Gastroesophageal sphincter (tissue), 4 donors: ENCODE measurements at regions not wholly inside any gene's neighbourhood (a gene's known extent, or its start where the extent isn't known, plus 50 kb on each side); places are given as distances from the start of the nearest gene placed in this dataset.
A peak's percentile ranks its signal among the peaks of the same experiment; 100 is the strongest.

Experiments used
- ATAC-seq: fragments of 150-250 bp; one replicate; pipeline ENCODE4 v1.9.1; 2016; ENCODE audit warnings: mild to moderate bottlenecking, moderate library complexity
- H3K27ac ChIP-seq, 4 donors: fragments of 200-600 bp; sonication (generic) in 3 of 4; 1 replicate in 3 of 4; 2 replicates in 1 of 4; pipeline ENCODE4 v1.5.1; 2016 to 2019
- H3K27me3 ChIP-seq: fragments of 200-600 bp; sonication (generic); one replicate; pipeline ENCODE4 v1.5.1; 2019
- H3K36me3 ChIP-seq, 2 donors: fragments of 200-600 bp; sonication (generic); one replicate each; pipeline ENCODE4 v1.5.1; 2019; ENCODE audit warnings: control low read depth in 1 of 2
- H3K4me1 ChIP-seq, 3 donors: fragments of 200-600 bp; sonication (generic); 1 replicate in 2 of 3; 2 replicates in 1 of 3; pipeline ENCODE4 v1.5.1; 2016 to 2019; ENCODE audit warnings: control low read depth in 2 of 3
- H3K4me3 ChIP-seq, 2 donors: fragments of 200-600 bp; sonication (generic); one replicate each; pipeline ENCODE4 v1.5.1; 2019; ENCODE audit warnings: mild to moderate bottlenecking in 1 of 2, moderate library complexity in 1 of 2
- H3K9me3 ChIP-seq, 3 donors: fragments of 200-600 bp; sonication (generic); one replicate each; pipeline ENCODE4 v1.5.1; 2017 to 2019; ENCODE audit warnings: control low read depth in 2 of 3
- EP300 ChIP-seq: sonication (generic); formaldehyde crosslinking; IDR thresholded peaks from one replicate; pipeline ENCODE4 v1.6.1; 2017; ENCODE audit warnings: antibody characterized with exemption, mild to moderate bottlenecking
- POLR2A ChIP-seq, 2 donors: fragments of 450-650 bp; IDR thresholded peaks; one replicate each; pipeline ENCODE4 v1.6.1; 2017; ENCODE audit warnings: antibody characterized with exemption in 2 of 2, mild to moderate bottlenecking in 2 of 2, moderate library complexity in 1 of 2
- POLR2AphosphoS5 ChIP-seq: sonication (generic); formaldehyde crosslinking; IDR thresholded peaks from one replicate; pipeline ENCODE4 v1.6.1; 2017; ENCODE audit warnings: antibody characterized with exemption
- WGBS, 2 donors: methylation state at CpG; one replicate each; pipeline ENCODE4 v1.1.5; 2018; ENCODE audit warnings: low coverage in 1 of 2; 5-methylcytosine and 5-hydroxymethylcytosine counted together
- TF ChIP-seq, protein P1 (sequence below), 4 experiments: fragments of 200-600 bp in 2 of 4; fragments of 450-650 bp in 2 of 4; sonication (generic) in 1 of 4; IDR thresholded peaks; one replicate each; pipeline ENCODE4 v1.5.1; 2017 to 2019; ENCODE audit warnings: antibody characterized with exemption in 4 of 4, mild to moderate bottlenecking in 2 of 4, moderate library complexity in 2 of 4

DNA sequence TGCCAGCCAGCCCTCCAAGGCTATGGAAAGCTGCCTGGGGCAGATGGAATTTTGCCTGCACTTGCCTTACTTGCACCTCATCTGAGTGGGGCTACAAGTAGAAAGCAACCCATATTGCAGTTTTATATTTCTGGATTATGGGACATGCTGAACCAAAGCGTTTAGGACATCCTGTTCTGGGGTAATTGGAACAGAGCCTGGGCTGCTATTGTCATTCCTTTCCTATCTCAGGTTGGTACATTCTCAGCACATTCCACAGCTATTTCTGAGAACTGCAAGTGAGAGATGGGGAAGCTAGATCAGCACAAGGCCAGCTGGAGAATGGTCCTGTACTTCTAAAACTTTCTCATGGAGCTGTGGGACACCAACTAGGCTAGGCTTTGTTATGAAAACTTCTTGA, 713.8 kb downstream of the KCNT2 start:
- H3K4me1 ChIP-seq: no peaks in the 10 kb centered on the region
- no peaks in the 10 kb centered on the region for H3K9me3 ChIP-seq
- ATAC-seq: peak; percentile 41
- no peak overlapping the region for H3K27ac ChIP-seq
- no peaks in the 10 kb centered on the region for H3K27me3 ChIP-seq
- WGBS, 2 donors: 43% methylated on average over 1 of the region's 1 CpG; no CpG with 5 or more reads in 1 of the 2 donors
- H3K36me3 ChIP-seq: no peaks in the 10 kb centered on the region
- TF ChIP-seq POLR2AphosphoS5 (no peak), EP300 (no peak), POLR2A (IDR thresholded peaks at IDR 0.05) (no peak)
- TF ChIP-seq, protein P1, sequence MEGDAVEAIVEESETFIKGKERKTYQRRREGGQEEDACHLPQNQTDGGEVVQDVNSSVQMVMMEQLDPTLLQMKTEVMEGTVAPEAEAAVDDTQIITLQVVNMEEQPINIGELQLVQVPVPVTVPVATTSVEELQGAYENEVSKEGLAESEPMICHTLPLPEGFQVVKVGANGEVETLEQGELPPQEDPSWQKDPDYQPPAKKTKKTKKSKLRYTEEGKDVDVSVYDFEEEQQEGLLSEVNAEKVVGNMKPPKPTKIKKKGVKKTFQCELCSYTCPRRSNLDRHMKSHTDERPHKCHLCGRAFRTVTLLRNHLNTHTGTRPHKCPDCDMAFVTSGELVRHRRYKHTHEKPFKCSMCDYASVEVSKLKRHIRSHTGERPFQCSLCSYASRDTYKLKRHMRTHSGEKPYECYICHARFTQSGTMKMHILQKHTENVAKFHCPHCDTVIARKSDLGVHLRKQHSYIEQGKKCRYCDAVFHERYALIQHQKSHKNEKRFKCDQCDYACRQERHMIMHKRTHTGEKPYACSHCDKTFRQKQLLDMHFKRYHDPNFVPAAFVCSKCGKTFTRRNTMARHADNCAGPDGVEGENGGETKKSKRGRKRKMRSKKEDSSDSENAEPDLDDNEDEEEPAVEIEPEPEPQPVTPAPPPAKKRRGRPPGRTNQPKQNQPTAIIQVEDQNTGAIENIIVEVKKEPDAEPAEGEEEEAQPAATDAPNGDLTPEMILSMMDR (IDR thresholded peaks at IDR 0.05): no peak
- H3K4me3 ChIP-seq: no peak overlapping the region

DNA sequence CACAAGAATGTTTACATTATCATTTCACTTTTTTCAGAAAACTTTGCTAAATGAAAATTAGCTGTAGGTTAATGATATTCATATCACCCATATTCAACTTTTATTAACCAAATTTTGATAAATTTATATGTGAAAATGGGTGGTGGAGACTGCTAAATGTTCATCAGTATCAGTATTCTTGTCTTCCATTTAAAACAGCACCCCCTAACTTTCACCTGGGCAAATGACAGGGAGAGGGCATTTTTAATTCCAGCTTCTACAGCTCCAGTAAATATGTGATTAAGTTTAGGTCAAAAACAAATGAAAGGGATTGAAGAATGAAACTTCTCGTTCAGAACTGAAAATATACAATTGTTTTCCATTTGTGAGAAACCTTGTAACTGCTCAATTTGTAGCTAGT, 722.2 kb downstream of the KCNT2 start:
- H3K4me3 ChIP-seq: no peak overlapping the region
- no peak for ATAC-seq
- TF ChIP-seq EP300: no peak
- no peak for TF ChIP-seq POLR2AphosphoS5
- no peak for TF ChIP-seq POLR2A (IDR thresholded peaks at IDR 0.05)
- TF ChIP-seq, protein P1 (IDR thresholded peaks at IDR 0.05): no peak
- WGBS, 2 donors: 65 to 83% methylated on average over 1 of the region's 1 CpG
- no peaks in the 10 kb centered on the region for H3K9me3 ChIP-seq
- no peaks in the 10 kb centered on the region for H3K36me3 ChIP-seq
- no peaks in the 10 kb centered on the region for H3K4me1 ChIP-seq
- no peaks in the 10 kb centered on the region for H3K27me3 ChIP-seq
- no peak overlapping the region for H3K27ac ChIP-seq

DNA sequence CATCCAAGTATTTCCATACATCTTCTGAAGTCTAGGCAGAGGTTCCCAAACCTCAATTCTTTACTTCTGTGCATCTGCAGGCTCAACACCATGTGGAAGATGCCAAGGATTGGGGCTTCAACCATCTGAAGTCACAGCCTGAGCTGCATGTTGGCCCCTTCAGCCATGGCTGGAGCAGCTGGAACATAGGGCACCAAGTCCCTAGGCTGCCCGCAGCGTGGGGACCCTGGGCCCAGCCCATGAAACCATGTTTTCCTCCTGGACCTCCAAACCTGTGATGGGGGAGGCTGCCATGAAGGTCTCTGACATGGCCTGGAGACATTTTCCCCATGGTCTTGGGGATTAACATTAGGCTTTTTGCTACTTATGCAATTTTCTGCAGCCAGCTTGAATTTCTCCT, 729.8 kb downstream of the KCNT2 start:
- no peak for TF ChIP-seq EP300
- TF ChIP-seq, protein P1 (IDR thresholded peaks at IDR 0.05): no peak
- no peak for TF ChIP-seq POLR2AphosphoS5
- TF ChIP-seq POLR2A (IDR thresholded peaks at IDR 0.05): no peak
- no peaks in the 10 kb centered on the region for H3K36me3 ChIP-seq
- H3K4me1 ChIP-seq: no peaks in the 10 kb centered on the region
- peaks cover 0 to 7% (median 0%) of the 10 kb centered on the region in 3 donors for H3K9me3 ChIP-seq
- no peak for ATAC-seq
- no peak overlapping the region for H3K4me3 ChIP-seq
- WGBS, 2 donors: no CpG with 5 or more reads among the region's 2 CpGs
- no peak overlapping the region for H3K27ac ChIP-seq
- H3K27me3 ChIP-seq: no peaks in the 10 kb centered on the region

DNA sequence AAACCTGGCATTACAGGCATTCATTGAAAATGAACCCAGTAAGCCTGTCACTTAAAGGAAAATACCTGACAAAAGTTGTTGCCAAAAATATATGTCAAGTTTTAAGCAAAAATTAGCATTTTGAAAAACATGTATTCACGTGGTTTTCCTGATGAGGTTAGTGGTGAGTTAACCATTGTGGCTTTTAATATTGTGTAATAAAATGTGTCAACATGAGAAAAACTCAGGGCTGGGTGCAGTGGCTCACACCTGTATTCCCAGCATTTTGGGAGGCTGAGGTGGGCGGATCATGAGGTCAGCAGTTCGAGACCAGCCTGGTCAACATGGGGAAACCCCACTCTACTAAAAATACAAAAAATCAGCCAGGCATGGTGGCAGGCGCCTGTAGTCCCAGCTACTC, 731.4 kb downstream of the KCNT2 start:
- WGBS, 2 donors: 75% methylated on average over 4 of the region's 4 CpGs; no CpG with 5 or more reads in 1 of the 2 donors

DNA sequence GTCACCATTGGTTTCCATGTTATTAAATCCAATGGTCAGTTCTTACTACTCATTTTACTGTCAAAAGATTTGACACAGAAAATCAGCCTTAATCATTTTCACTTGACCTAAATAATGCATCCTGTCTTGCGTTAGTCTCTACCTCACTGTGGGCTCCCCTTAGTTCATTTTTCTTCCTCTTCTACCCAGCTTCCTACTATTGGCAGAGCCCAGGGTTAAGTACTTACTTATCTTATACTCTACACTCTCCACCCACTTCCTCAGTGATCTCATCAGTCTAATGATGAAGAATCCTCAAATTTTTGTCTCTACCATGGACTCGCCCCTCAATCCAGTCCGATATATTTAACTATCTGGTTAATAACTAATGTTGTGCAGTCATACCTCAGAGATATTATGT, 735.9 kb downstream of the KCNT2 start:
- Histone ChIP-seq H3K27ac (no peak overlapping the region), H3K27me3 (no peaks in the 10 kb centered on the region), H3K4me1 (no peaks in the 10 kb centered on the region), H3K36me3 (no peaks in the 10 kb centered on the region), H3K9me3 (peaks cover 0 to 7% (median 0%) of the 10 kb centered on the region in 3 donors), H3K4me3 (no peak overlapping the region)
- no peak for ATAC-seq
- 72 to 92% methylated on average over 3 of the region's 3 CpGs for WGBS, 2 donors
- TF ChIP-seq EP300: no peak
- no peak for TF ChIP-seq POLR2A (IDR thresholded peaks at IDR 0.05)
- no peak for TF ChIP-seq POLR2AphosphoS5
- TF ChIP-seq, protein P1 (IDR thresholded peaks at IDR 0.05): no peak

More for the DNA sequence above, 731.4 kb downstream of the KCNT2 start:
- no peak overlapping the region for H3K27ac ChIP-seq
- ATAC-seq: no peak
- no peaks in the 10 kb centered on the region for H3K27me3 ChIP-seq
- H3K4me3 ChIP-seq: no peak overlapping the region
- H3K9me3 ChIP-seq: peaks cover 0 to 7% (median 0%) of the 10 kb centered on the region in 3 donors
- TF ChIP-seq POLR2AphosphoS5: no peak
- TF ChIP-seq, protein P1 (IDR thresholded peaks at IDR 0.05): no peak
- no peak for TF ChIP-seq POLR2A (IDR thresholded peaks at IDR 0.05)
- TF ChIP-seq EP300: no peak
- no peaks in the 10 kb centered on the region for H3K4me1 ChIP-seq
- no peaks in the 10 kb centered on the region for H3K36me3 ChIP-seq
